BLaER1 treated with 17β-estradiol and CSF1 and Interleukin-3, amounts not matched to agents 10 nM and 100 nM (cell line): ENCODE measurements at regions not wholly inside any gene's neighbourhood (a gene's known extent, or its start where the extent isn't known, plus 50 kb on each side); places are given as distances from the start of the nearest gene placed in this dataset.

ENCODE experiments used
- H3K27ac ChIP-seq, 11 experiments: shearing (Covaris generic); formaldehyde crosslinking; 2 replicates each; pipeline ENCODE4 v1.8.1; 2022
- H3K27me3 ChIP-seq, 11 experiments: shearing (Covaris generic); formaldehyde crosslinking; 2 replicates each; pipeline ENCODE4 v1.8.1; 2022
- H3K36me3 ChIP-seq, 11 experiments: shearing (Covaris generic); formaldehyde crosslinking; 2 replicates each; pipeline ENCODE4 v1.8.1; 2022
- H3K4me1 ChIP-seq, 10 experiments: shearing (Covaris generic); formaldehyde crosslinking; 2 replicates each; pipeline ENCODE4 v1.8.1; 2022
- H3K4me2 ChIP-seq, 11 experiments: shearing (Covaris generic); formaldehyde crosslinking; 2 replicates each; pipeline ENCODE4 v1.8.1; 2022
- H3K4me3 ChIP-seq, 10 experiments: shearing (Covaris generic); formaldehyde crosslinking; 2 replicates each; pipeline ENCODE4 v1.8.1; 2022
- H3K9ac ChIP-seq, 11 experiments: shearing (Covaris generic); formaldehyde crosslinking; 2 replicates each; pipeline ENCODE4 v1.8.1; 2022
- H3K9me3 ChIP-seq, 11 experiments: shearing (Covaris generic); formaldehyde crosslinking; replicated peaks in 1 of 11; 2 replicates each; pipeline ENCODE4 v1.8.1; 2022
- H4K20me1 ChIP-seq, 11 experiments: shearing (Covaris generic); formaldehyde crosslinking; 2 replicates each; pipeline ENCODE4 v1.8.1; 2022
- Cebpa-rat ChIP-seq, 11 experiments: shearing (Covaris generic); IDR thresholded peaks; 2 replicates each; pipeline ENCODE4 v1.8.1; 2022

- H3K9me3 ChIP-seq: no peaks in the 10 kb centered on the region
- no peak overlapping the region for H3K4me2 ChIP-seq
- TF ChIP-seq Cebpa-rat (IDR thresholded peaks at IDR 0.05): no peak
- H3K9ac ChIP-seq: no peak overlapping the region
- H3K27ac ChIP-seq: no peak overlapping the region
- H3K36me3 ChIP-seq: no peaks in the 10 kb centered on the region
- H3K4me3 ChIP-seq: no peak overlapping the region
- H3K27me3 ChIP-seq: no peaks in the 10 kb centered on the region
- H4K20me1 ChIP-seq: no peaks in the 10 kb centered on the region
- H3K4me1 ChIP-seq: no peaks in the 10 kb centered on the region
Measured at GRCh38 chr13:74770361-74770760, 636.2 kb upstream of the KLF12 start.

- Histone ChIP-seq H3K36me3 (no peaks in the 10 kb centered on the region), H3K27ac (no peak overlapping the region), H3K4me2 (no peak overlapping the region), H3K9me3 (no peaks in the 10 kb centered on the region), H3K4me1 (no peaks in the 10 kb centered on the region), H3K4me3 (no peak overlapping the region), H3K9ac (no peak overlapping the region), H3K27me3 (no peaks in the 10 kb centered on the region), H4K20me1 (no peaks in the 10 kb centered on the region)
- no peak for TF ChIP-seq Cebpa-rat (IDR thresholded peaks at IDR 0.05)
Measured at GRCh38 chr13:74769333-74769732, 635.1 kb upstream of the KLF12 start.

GRCh38 chr13:74768521-74769085, 634.4 kb upstream of the KLF12 start:
- Histone ChIP-seq H3K9ac (no peak overlapping the region), H3K36me3 (no peaks in the 10 kb centered on the region), H3K27ac (no peak overlapping the region), H4K20me1 (no peaks in the 10 kb centered on the region), H3K4me3 (no peak overlapping the region), H3K4me2 (no peak overlapping the region), H3K27me3 (no peaks in the 10 kb centered on the region), H3K4me1 (no peaks in the 10 kb centered on the region), H3K9me3 (no peaks in the 10 kb centered on the region)
- TF ChIP-seq Cebpa-rat (IDR thresholded peaks at IDR 0.05): no peak

- no peak overlapping the region for H3K9ac ChIP-seq
- no peaks in the 10 kb centered on the region for H3K27me3 ChIP-seq
- 0 out of 22 replicates have a peak, but pooled peaks of 2 of the 11 experiments have one; percentile 18 to 25 for TF ChIP-seq Cebpa-rat (IDR thresholded peaks at IDR 0.05)
- H3K9me3 ChIP-seq: no peaks in the 10 kb centered on the region
- H3K4me3 ChIP-seq: no peak overlapping the region
- H3K4me1 ChIP-seq: no peaks in the 10 kb centered on the region
- H4K20me1 ChIP-seq: no peaks in the 10 kb centered on the region
- no peak overlapping the region for H3K4me2 ChIP-seq
- H3K36me3 ChIP-seq: no peaks in the 10 kb centered on the region
- no peak overlapping the region for H3K27ac ChIP-seq
Measured at GRCh38 chr13:74767050-74767449, 632.8 kb upstream of the KLF12 start.

GRCh38 chr13:74765955-74766354, 631.8 kb upstream of the KLF12 start:
- no peak overlapping the region for H3K27ac ChIP-seq
- no peak overlapping the region for H3K9ac ChIP-seq
- H3K4me3 ChIP-seq: no peak overlapping the region
- H3K27me3 ChIP-seq: no peaks in the 10 kb centered on the region
- H3K36me3 ChIP-seq: no peaks in the 10 kb centered on the region
- no peaks in the 10 kb centered on the region for H4K20me1 ChIP-seq
- H3K9me3 ChIP-seq: no peaks in the 10 kb centered on the region
- H3K4me2 ChIP-seq: no peak overlapping the region
- H3K4me1 ChIP-seq: no peaks in the 10 kb centered on the region
- TF ChIP-seq Cebpa-rat (IDR thresholded peaks at IDR 0.05): no peak

- Histone ChIP-seq H3K9me3 (0 out of 22 replicates have a peak, but pooled peaks cover 0 to 5% (median 0%) of the 10 kb centered on the region in 11 experiments), H3K27me3 (no peaks in the 10 kb centered on the region), H3K36me3 (no peaks in the 10 kb centered on the region), H3K9ac (no peak overlapping the region), H3K27ac (no peak overlapping the region), H3K4me3 (no peak overlapping the region), H4K20me1 (no peaks in the 10 kb centered on the region), H3K4me2 (no peak overlapping the region), H3K4me1 (no peaks in the 10 kb centered on the region)
- no peak for TF ChIP-seq Cebpa-rat (IDR thresholded peaks at IDR 0.05)
Measured at GRCh38 chr13:74761801-74762757, 627.9 kb upstream of the KLF12 start.

- H3K4me2 ChIP-seq: no peak overlapping the region
- H3K36me3 ChIP-seq: no peaks in the 10 kb centered on the region
- H3K4me1 ChIP-seq: no peaks in the 10 kb centered on the region
- TF ChIP-seq Cebpa-rat (IDR thresholded peaks at IDR 0.05): no peak
- H3K27ac ChIP-seq: no peak overlapping the region
- 0 out of 22 replicates have a peak, but pooled peaks cover 0 to 6% (median 0%) of the 10 kb centered on the region in 11 experiments for H3K9me3 ChIP-seq
- H4K20me1 ChIP-seq: no peaks in the 10 kb centered on the region
- no peak overlapping the region for H3K9ac ChIP-seq
- H3K27me3 ChIP-seq: no peaks in the 10 kb centered on the region
- no peak overlapping the region for H3K4me3 ChIP-seq
Measured at GRCh38 chr13:74758188-74758587, 624.0 kb upstream of the KLF12 start.

GRCh38 chr13:74755065-74755464, 620.9 kb upstream of the KLF12 start:
- no peaks in the 10 kb centered on the region for H3K4me1 ChIP-seq
- no peaks in the 10 kb centered on the region for H4K20me1 ChIP-seq
- no peak overlapping the region for H3K27ac ChIP-seq
- H3K27me3 ChIP-seq: no peaks in the 10 kb centered on the region
- H3K9ac ChIP-seq: no peak overlapping the region
- H3K36me3 ChIP-seq: no peaks in the 10 kb centered on the region
- H3K4me3 ChIP-seq: no peak overlapping the region
- 0 out of 22 replicates have a peak, but pooled peaks cover 0 to 6% (median 0%) of the 10 kb centered on the region in 11 experiments for H3K9me3 ChIP-seq
- TF ChIP-seq Cebpa-rat (IDR thresholded peaks at IDR 0.05): no peak
- H3K4me2 ChIP-seq: no peak overlapping the region

- Histone ChIP-seq H3K27ac (no peak overlapping the region), H3K36me3 (no peaks in the 10 kb centered on the region), H3K4me1 (no peaks in the 10 kb centered on the region), H3K9me3 (no peaks in the 10 kb centered on the region), H3K4me3 (no peak overlapping the region), H3K27me3 (no peaks in the 10 kb centered on the region), H3K4me2 (no peak overlapping the region), H3K9ac (no peak overlapping the region), H4K20me1 (no peaks in the 10 kb centered on the region)
- no peak for TF ChIP-seq Cebpa-rat (IDR thresholded peaks at IDR 0.05)
Measured at GRCh38 chr13:74751739-74752138, 617.5 kb upstream of the KLF12 start.
